MM.1S (cell line): ENCODE measurements at regions not wholly inside any gene's neighbourhood (a gene's known extent, or its start where the extent isn't known, plus 50 kb on each side); places are given as distances from the start of the nearest gene placed in this dataset.
A peak's percentile ranks its signal among the peaks of the same experiment; 100 is the strongest.

Experiments used
- EZH2 ChIP-seq: fragments of 300-600 bp; sonication (generic); optimal IDR thresholded peaks from 2 replicates; pipeline ENCODE3; 2017; ENCODE audit warnings: low read depth, mild to moderate bottlenecking, antibody characterized with exemption, low read length, mixed read lengths
- TF ChIP-seq, protein P1 (sequence below): fragments of 300-600 bp; sonication (generic); IDR thresholded peaks from 2 replicates; pipeline ENCODE4 v1.5.1; 2016; ENCODE audit warnings: antibody characterized with exemption, low read length, mixed read lengths

DNA sequence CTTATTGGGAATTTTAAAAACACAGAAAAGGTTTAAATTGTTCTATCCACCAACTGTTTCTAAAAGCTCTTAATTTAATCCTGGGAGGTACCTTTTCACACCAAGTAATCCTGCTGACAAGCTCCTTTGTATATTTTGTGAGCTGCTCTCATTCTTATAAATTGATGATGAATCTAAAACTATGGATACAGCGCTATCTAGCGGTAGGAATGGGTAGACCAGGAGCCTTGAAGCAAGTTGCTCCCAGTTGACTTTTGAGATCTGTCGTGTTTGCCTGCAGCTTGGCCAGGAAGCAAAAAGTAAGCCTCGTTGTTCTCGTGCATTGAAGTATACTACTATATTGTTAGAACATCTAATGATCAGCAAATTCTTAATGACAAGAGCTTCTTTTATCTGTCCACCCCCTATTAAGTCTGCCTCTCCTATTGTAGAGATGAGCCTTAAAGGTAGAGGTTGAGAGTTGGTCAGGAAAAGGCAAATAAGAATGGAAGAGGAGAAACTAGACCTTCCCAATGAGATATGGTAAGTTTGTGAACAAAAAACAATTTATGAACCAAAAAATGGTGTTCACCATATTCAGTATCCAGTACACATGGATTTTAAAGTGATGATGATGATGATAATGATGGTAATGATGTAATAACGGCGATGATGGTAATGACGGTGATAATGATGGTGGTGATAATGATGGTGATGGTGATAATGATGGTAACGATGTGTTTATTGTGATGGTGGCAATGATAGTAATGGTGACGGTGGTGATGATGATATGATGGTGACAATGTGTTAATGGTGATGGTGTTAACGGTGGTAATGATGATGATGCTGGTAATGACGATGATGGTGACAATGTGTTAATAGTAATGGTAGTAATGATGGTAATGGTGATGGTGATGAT is 212.1 kb upstream of the NCKAP5 start:
- TF ChIP-seq EZH2, result no peak
- TF ChIP-seq, protein P1, sequence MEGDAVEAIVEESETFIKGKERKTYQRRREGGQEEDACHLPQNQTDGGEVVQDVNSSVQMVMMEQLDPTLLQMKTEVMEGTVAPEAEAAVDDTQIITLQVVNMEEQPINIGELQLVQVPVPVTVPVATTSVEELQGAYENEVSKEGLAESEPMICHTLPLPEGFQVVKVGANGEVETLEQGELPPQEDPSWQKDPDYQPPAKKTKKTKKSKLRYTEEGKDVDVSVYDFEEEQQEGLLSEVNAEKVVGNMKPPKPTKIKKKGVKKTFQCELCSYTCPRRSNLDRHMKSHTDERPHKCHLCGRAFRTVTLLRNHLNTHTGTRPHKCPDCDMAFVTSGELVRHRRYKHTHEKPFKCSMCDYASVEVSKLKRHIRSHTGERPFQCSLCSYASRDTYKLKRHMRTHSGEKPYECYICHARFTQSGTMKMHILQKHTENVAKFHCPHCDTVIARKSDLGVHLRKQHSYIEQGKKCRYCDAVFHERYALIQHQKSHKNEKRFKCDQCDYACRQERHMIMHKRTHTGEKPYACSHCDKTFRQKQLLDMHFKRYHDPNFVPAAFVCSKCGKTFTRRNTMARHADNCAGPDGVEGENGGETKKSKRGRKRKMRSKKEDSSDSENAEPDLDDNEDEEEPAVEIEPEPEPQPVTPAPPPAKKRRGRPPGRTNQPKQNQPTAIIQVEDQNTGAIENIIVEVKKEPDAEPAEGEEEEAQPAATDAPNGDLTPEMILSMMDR, result peak; percentile 86
